ENCODE measurements at regions not wholly inside any gene's neighbourhood (a gene's known extent, or its start where the extent isn't known, plus 50 kb on each side); places are given as distances from the start of the nearest gene placed in this dataset.

DNA sequence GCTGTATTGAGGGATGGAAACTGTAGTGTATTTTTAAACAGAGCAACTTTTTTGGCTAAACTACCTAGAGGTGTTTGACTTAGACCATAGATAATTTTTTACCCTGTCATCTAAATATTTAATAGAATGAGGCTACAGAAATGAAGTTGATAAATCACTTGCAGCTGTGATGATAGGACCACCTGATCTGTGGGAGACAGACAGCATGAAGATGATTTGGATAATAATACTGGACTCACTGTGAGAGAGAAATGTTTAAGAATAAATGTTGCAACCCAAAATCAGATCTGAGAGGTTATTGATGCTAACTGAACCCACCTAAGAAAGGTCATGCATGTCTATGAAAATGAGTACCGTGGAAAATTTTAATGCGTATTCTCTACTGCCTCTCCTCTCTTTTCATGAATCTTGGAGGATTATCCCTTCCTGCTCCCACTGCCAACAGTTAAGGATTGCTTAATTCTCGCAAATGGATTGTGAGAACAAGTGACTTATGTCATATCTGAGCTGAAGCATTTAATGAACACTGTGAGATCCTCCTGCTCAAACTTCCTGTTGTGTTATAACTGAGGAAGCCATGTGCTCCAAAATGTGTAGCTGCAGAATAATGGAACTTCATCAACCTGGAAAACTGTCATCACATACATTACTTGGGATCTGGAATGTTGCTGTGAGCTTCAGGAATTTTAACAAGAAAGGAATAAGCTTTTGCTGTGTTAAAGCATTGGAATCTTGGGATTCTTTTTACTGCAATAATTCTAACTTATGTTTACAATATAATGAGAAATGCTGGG, 617.9 kb upstream of the CDH18 start:
- TF ChIP-seq POLR2AphosphoS5 (IDR thresholded peaks at IDR 0.05) (no peak), POLR2A (IDR thresholded peaks at IDR 0.05) (no peak), EP300 (IDR thresholded peaks at IDR 0.05) (no peak)
- TF ChIP-seq, protein P1, sequence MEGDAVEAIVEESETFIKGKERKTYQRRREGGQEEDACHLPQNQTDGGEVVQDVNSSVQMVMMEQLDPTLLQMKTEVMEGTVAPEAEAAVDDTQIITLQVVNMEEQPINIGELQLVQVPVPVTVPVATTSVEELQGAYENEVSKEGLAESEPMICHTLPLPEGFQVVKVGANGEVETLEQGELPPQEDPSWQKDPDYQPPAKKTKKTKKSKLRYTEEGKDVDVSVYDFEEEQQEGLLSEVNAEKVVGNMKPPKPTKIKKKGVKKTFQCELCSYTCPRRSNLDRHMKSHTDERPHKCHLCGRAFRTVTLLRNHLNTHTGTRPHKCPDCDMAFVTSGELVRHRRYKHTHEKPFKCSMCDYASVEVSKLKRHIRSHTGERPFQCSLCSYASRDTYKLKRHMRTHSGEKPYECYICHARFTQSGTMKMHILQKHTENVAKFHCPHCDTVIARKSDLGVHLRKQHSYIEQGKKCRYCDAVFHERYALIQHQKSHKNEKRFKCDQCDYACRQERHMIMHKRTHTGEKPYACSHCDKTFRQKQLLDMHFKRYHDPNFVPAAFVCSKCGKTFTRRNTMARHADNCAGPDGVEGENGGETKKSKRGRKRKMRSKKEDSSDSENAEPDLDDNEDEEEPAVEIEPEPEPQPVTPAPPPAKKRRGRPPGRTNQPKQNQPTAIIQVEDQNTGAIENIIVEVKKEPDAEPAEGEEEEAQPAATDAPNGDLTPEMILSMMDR (IDR thresholded peaks at IDR 0.05): no peak
